ENCODE measurements at regions not wholly inside any gene's neighbourhood (a gene's known extent, or its start where the extent isn't known, plus 50 kb on each side); places are given as distances from the start of the nearest gene placed in this dataset.

GRCh38 chr6:97563529-97563928 lies 280.5 kb upstream of the MMS22L start:
- H3K9me3 Mint-ChIP-seq: peaks cover 21% of the 10 kb centered on the region
- H3K36me3 Mint-ChIP-seq (ENCODE audit: low read depth): no peaks in the 10 kb centered on the region
- H3K27me3 Mint-ChIP-seq (ENCODE audit: insufficient read depth): no peaks in the 10 kb centered on the region
- no peak for TF ChIP-seq CTCF (IDR thresholded peaks at IDR 0.05)
- no peaks in the 10 kb centered on the region for H3K4me1 Mint-ChIP-seq (ENCODE audit: low read depth)
- no peak overlapping the region for H3K4me3 Mint-ChIP-seq
- no peak for DNase-seq
- no peak overlapping the region for H3K27ac Mint-ChIP-seq

- H3K9me3 Mint-ChIP-seq: peaks cover 14% of the 10 kb centered on the region
- H3K4me1 Mint-ChIP-seq (ENCODE audit: low read depth): no peaks in the 10 kb centered on the region
- no peaks in the 10 kb centered on the region for H3K36me3 Mint-ChIP-seq (ENCODE audit: low read depth)
- no peak for DNase-seq
- no peak overlapping the region for H3K27ac Mint-ChIP-seq
- TF ChIP-seq CTCF (IDR thresholded peaks at IDR 0.05): no peak
- no peaks in the 10 kb centered on the region for H3K27me3 Mint-ChIP-seq (ENCODE audit: insufficient read depth)
- H3K4me3 Mint-ChIP-seq: no peak overlapping the region
These were observed 289.9 kb upstream of the MMS22L start for GRCh38 chr6:97572943-97573342.

- no peak overlapping the region for H3K27ac Mint-ChIP-seq
- H3K27me3 Mint-ChIP-seq (ENCODE audit: insufficient read depth): no peaks in the 10 kb centered on the region
- no peaks in the 10 kb centered on the region for H3K4me1 Mint-ChIP-seq (ENCODE audit: low read depth)
- H3K36me3 Mint-ChIP-seq (ENCODE audit: low read depth): no peaks in the 10 kb centered on the region
- no peak for DNase-seq
- no peak for TF ChIP-seq CTCF (IDR thresholded peaks at IDR 0.05)
- H3K9me3 Mint-ChIP-seq: peaks cover 51% of the 10 kb centered on the region
- H3K4me3 Mint-ChIP-seq: no peak overlapping the region
These were observed 303.3 kb upstream of the MMS22L start for GRCh38 chr6:97586344-97586743.

GRCh38 chr6:97591955-97592354 lies 308.9 kb upstream of the MMS22L start:
- no peak overlapping the region for H3K27ac Mint-ChIP-seq

GRCh38 chr6:97594844-97595243 lies 311.8 kb upstream of the MMS22L start:
- no peak overlapping the region for H3K27ac Mint-ChIP-seq
- peaks cover 11% of the 10 kb centered on the region for H3K9me3 Mint-ChIP-seq
- H3K36me3 Mint-ChIP-seq (ENCODE audit: low read depth): no peaks in the 10 kb centered on the region
- H3K4me3 Mint-ChIP-seq: no peak overlapping the region
- peak; percentile 15 for DNase-seq
- H3K4me1 Mint-ChIP-seq (ENCODE audit: low read depth): no peaks in the 10 kb centered on the region
- peaks cover 2% of the 10 kb centered on the region; the same call in 1 of the 2 replicates for H3K27me3 Mint-ChIP-seq (ENCODE audit: insufficient read depth)
- no peak for TF ChIP-seq CTCF (IDR thresholded peaks at IDR 0.05)

More at GRCh38 chr6:97591955-97592354, 308.9 kb upstream of the MMS22L start:
- no peaks in the 10 kb centered on the region for H3K4me1 Mint-ChIP-seq (ENCODE audit: low read depth)
- H3K9me3 Mint-ChIP-seq: peaks cover 30% of the 10 kb centered on the region
- no peak overlapping the region for H3K4me3 Mint-ChIP-seq
- peaks cover 2% of the 10 kb centered on the region; the same call in 1 of the 2 replicates for H3K27me3 Mint-ChIP-seq (ENCODE audit: insufficient read depth)
- H3K36me3 Mint-ChIP-seq (ENCODE audit: low read depth): no peaks in the 10 kb centered on the region
- TF ChIP-seq CTCF (IDR thresholded peaks at IDR 0.05): no peak
- no peak for DNase-seq

GRCh38 chr6:97621111-97621510 lies 338.1 kb upstream of the MMS22L start:
- H3K27me3 Mint-ChIP-seq (ENCODE audit: insufficient read depth): no peaks in the 10 kb centered on the region
- no peak for TF ChIP-seq CTCF (IDR thresholded peaks at IDR 0.05)
- no peaks in the 10 kb centered on the region for H3K4me1 Mint-ChIP-seq (ENCODE audit: low read depth)
- DNase-seq: no peak
- H3K4me3 Mint-ChIP-seq: no peak overlapping the region
- H3K27ac Mint-ChIP-seq: no peak overlapping the region
- H3K9me3 Mint-ChIP-seq: peaks cover 27% of the 10 kb centered on the region
- H3K36me3 Mint-ChIP-seq (ENCODE audit: low read depth): no peaks in the 10 kb centered on the region
